Naive thymus-derived CD8-positive, alpha-beta T cell (primary cell): ENCODE measurements at regions not wholly inside any gene's neighbourhood (a gene's known extent, or its start where the extent isn't known, plus 50 kb on each side); places are given as distances from the start of the nearest gene placed in this dataset.

Experiments used
- ATAC-seq, 2 donors: fragments of 150-1000 bp; cut with Tn5 transposase in 1 of 2; sonication (Bioruptor Pico), chemical (Tn5 transposase) in 1 of 2; 1 replicate in 1 of 2; 2 replicates in 1 of 2; pipeline ENCODE4 v1.10.0; 2021; ENCODE audit warnings: mild to moderate bottlenecking in 2 of 2, moderate library complexity in 2 of 2
- POLR2A ChIA-PET: fragments of 350-600 bp; sonication (Branson Sonifier 250); formaldehyde crosslinking; loops from one replicate; lab custom pipeline; 2021; ENCODE audit warnings: antibody characterized with exemption; lab: Charles Lee
- DNase-seq, 10 donors: peaks; one replicate each; pipeline versions ENCODE4 v3.0.0 to v3.0.0-alpha.2; 2020 to 2022
- H3K27ac Mint-ChIP-seq, 10 donors: one replicate each; pipeline ENCODE4 v1.8.0; 2020 to 2022; ENCODE audit warnings: mild to moderate bottlenecking in 10 of 10, mixed read lengths in 10 of 10, moderate library complexity in 4 of 10, inconsistent platforms in 1 of 10
- H3K27me3 Mint-ChIP-seq, 5 donors: one replicate each; pipeline ENCODE4 v1.8.0; 2021 to 2022; ENCODE audit warnings: mixed read lengths in 5 of 5
- H3K36me3 Mint-ChIP-seq, 3 donors: one replicate each; pipeline ENCODE4 v1.8.0; 2020 to 2022; ENCODE audit warnings: mixed read lengths in 3 of 3, mild to moderate bottlenecking in 2 of 3, inconsistent platforms in 1 of 3
- H3K4me1 Mint-ChIP-seq, 4 donors: one replicate each; pipeline ENCODE4 v1.8.0; 2021 to 2022; ENCODE audit warnings: mixed read lengths in 4 of 4
- H3K4me3 Mint-ChIP-seq, 10 donors: one replicate each; pipeline ENCODE4 v1.8.0; 2020 to 2022; ENCODE audit warnings: mild to moderate bottlenecking in 10 of 10, mixed read lengths in 10 of 10, moderate library complexity in 6 of 10, inconsistent platforms in 1 of 10
- H3K9me3 Mint-ChIP-seq, 9 donors: one replicate each; pipeline ENCODE4 v1.8.0; 2020 to 2022; ENCODE audit warnings: mixed read lengths in 9 of 9, mild to moderate bottlenecking in 3 of 9, inconsistent platforms in 1 of 9, moderate library complexity in 1 of 9

DNA sequence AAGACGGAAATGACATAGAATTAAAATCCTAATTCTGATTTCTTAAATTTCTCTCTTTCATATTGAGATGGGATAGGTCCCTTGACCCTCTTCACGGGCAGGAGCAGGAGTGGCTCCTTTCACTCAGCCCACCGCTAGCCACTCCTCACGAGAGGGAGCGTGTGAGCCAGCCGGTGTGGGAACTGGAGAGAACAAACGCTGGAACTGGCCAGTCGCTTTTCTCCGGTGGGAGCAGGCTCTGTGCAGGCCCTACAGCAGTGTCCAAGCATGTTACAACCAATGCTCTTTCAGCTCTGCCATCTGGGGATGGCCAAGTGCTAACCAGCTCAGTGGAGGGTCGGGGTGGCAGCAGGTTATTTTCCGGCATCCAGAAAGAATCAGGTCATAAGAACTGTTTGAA lies 815.5 kb upstream of the ADGRL4 start:
- Mint-ChIP-seq H3K9me3 (peaks cover 0 to 25% (median 7%) of the 10 kb centered on the region in 9 donors), H3K27me3 (no peaks in the 10 kb centered on the region)

GRCh38 chr1:79819140-79819539 lies 812.6 kb upstream of the ADGRL4 start:
- no peak overlapping the region for H3K4me3 Mint-ChIP-seq
- ATAC-seq (no peak), DNase-seq (no peak)
- H3K27me3 Mint-ChIP-seq: no peaks in the 10 kb centered on the region
- no peak overlapping the region for H3K27ac Mint-ChIP-seq
- POLR2A ChIA-PET: no interaction called here
- no peaks in the 10 kb centered on the region for H3K4me1 Mint-ChIP-seq
- H3K9me3 Mint-ChIP-seq: peaks cover 0 to 23% (median 7%) of the 10 kb centered on the region in 9 donors
- H3K36me3 Mint-ChIP-seq: peaks cover 0 to 6% (median 0%) of the 10 kb centered on the region in 3 donors

More for the DNA sequence above, 815.5 kb upstream of the ADGRL4 start:
- ATAC-seq (no peak), DNase-seq (no peak)
- peaks cover 0 to 6% (median 0%) of the 10 kb centered on the region in 3 donors for H3K36me3 Mint-ChIP-seq
- H3K27ac Mint-ChIP-seq: no peak overlapping the region
- POLR2A ChIA-PET: no interaction called here
- no peaks in the 10 kb centered on the region for H3K4me1 Mint-ChIP-seq
- no peak overlapping the region for H3K4me3 Mint-ChIP-seq

GRCh38 chr1:79817031-79817560 lies 810.6 kb upstream of the ADGRL4 start:
- no peaks in the 10 kb centered on the region for H3K27me3 Mint-ChIP-seq
- no peak overlapping the region for H3K27ac Mint-ChIP-seq
- H3K4me3 Mint-ChIP-seq: no peak overlapping the region
- ATAC-seq (no peak), DNase-seq (no peak)
- H3K36me3 Mint-ChIP-seq: no peaks in the 10 kb centered on the region
- POLR2A ChIA-PET: no interaction called here
- H3K4me1 Mint-ChIP-seq: no peaks in the 10 kb centered on the region
- peaks cover 0 to 17% (median 4%) of the 10 kb centered on the region in 9 donors for H3K9me3 Mint-ChIP-seq

DNA sequence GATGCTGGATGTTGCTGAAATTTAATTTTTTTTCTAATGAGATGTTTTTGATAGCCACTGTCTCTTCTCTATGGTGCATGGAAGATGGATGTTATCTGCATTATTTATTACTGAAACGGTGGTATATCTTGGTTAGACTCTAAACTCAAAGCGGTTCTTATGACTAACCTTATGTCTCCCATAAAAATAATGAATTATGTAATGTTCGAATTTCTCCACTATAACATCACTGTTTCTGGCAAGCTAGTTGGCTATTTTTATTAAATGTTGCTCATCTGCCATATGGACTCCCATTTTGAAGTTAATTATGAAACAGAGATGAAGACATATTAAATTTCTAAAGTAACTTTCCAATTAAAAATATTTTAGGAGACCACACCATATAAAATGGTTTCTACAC lies 808.6 kb upstream of the ADGRL4 start:
- Mint-ChIP-seq H3K9me3 (peaks cover 0 to 13% (median 4%) of the 10 kb centered on the region in 9 donors), H3K4me1 (no peaks in the 10 kb centered on the region), H3K27ac (no peak overlapping the region), H3K27me3 (no peaks in the 10 kb centered on the region), H3K36me3 (no peaks in the 10 kb centered on the region), H3K4me3 (no peak overlapping the region)
- DNase-seq (no peak), ATAC-seq (no peak)
- POLR2A ChIA-PET: no interaction called here

GRCh38 chr1:79811173-79811572 lies 804.6 kb upstream of the ADGRL4 start:
- no peak overlapping the region for H3K27ac Mint-ChIP-seq
- H3K4me3 Mint-ChIP-seq: no peak overlapping the region
- DNase-seq (no peak), ATAC-seq (no peak)
- H3K9me3 Mint-ChIP-seq: peaks cover 2 to 19% (median 8%) of the 10 kb centered on the region in 9 donors
- no peaks in the 10 kb centered on the region for H3K27me3 Mint-ChIP-seq
- H3K36me3 Mint-ChIP-seq: no peaks in the 10 kb centered on the region
- POLR2A ChIA-PET: no interaction called here
- H3K4me1 Mint-ChIP-seq: no peaks in the 10 kb centered on the region

DNA sequence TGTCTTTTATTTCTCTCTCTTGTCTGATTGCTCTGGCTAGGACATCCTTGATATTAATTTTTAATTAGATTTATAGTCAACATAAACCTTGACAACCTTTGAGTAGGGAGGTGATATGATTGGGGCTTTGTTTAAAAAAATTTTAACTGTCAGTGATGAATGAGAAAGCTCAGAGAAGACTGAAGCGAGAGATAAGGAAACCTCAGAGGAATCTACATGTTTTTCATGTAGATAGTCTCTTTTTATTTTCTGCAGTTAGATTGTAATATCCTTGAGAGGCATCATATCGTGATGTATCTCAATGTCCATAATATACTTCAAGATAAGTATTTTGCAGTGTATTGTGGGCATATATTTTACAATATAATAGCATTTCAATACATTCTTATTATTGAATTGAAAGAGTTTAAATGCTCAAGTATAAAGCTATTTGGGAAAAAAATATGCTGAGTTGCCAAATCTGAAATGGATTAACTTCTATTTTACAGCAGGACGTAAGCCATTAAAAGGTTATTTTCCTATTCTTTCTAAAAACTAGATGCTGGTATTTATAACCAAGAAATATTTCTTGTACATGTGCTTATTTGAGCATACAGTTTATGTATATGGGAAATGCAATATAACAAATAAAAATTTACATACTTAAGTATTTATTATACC lies 802.4 kb upstream of the ADGRL4 start:
- no peak overlapping the region for H3K27ac Mint-ChIP-seq
- ATAC-seq (no peak), DNase-seq (no peak)
- POLR2A ChIA-PET: no interaction called here
- no peaks in the 10 kb centered on the region for H3K36me3 Mint-ChIP-seq
- H3K27me3 Mint-ChIP-seq: no peaks in the 10 kb centered on the region
- no peaks in the 10 kb centered on the region for H3K4me1 Mint-ChIP-seq
- peaks cover 2 to 30% (median 8%) of the 10 kb centered on the region in 9 donors for H3K9me3 Mint-ChIP-seq
- no peak overlapping the region for H3K4me3 Mint-ChIP-seq

- no peaks in the 10 kb centered on the region for H3K4me1 Mint-ChIP-seq
- POLR2A ChIA-PET: no interaction called here
These were observed 801.3 kb upstream of the ADGRL4 start for GRCh38 chr1:79807816-79808215.

GRCh38 chr1:79797487-79797886 lies 791.0 kb upstream of the ADGRL4 start:
- H3K4me1 Mint-ChIP-seq: no peaks in the 10 kb centered on the region
- peaks cover 2 to 37% (median 15%) of the 10 kb centered on the region in 9 donors for H3K9me3 Mint-ChIP-seq
- H3K27me3 Mint-ChIP-seq: no peaks in the 10 kb centered on the region
- ATAC-seq: no peak
- peaks cover 0 to 3% (median 0%) of the 10 kb centered on the region in 3 donors for H3K36me3 Mint-ChIP-seq
- H3K27ac Mint-ChIP-seq: no peak overlapping the region
- no peak for DNase-seq
- no peak overlapping the region for H3K4me3 Mint-ChIP-seq
- POLR2A ChIA-PET: no interaction called here

More at GRCh38 chr1:79807816-79808215, 801.3 kb upstream of the ADGRL4 start:
- Mint-ChIP-seq H3K4me3 (no peak overlapping the region), H3K27ac (no peak overlapping the region), H3K9me3 (peaks cover 0 to 30% (median 8%) of the 10 kb centered on the region in 9 donors), H3K27me3 (no peaks in the 10 kb centered on the region), H3K36me3 (no peaks in the 10 kb centered on the region)
- DNase-seq (no peak), ATAC-seq (no peak)

DNA sequence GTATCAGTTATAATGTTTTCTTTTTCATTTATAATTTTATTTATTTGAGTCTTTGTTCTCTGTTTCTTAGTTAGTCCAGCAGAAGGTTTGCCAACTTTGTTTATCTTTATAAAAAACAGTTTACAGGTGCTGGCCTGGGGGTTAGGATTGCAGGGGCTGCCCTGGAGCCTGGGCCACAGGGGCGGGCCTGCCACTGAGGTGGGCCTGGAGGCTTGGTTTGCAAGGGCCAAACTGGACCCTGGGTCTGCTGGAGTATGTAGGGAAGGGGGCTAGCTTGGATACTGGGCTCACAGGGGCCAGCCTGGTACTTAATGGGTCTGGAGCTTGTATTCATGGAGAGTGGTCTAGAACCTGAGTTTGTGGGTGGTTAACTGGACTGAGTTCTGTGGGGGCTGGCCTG lies 789.9 kb upstream of the ADGRL4 start:
- no peak overlapping the region for H3K27ac Mint-ChIP-seq
- ATAC-seq (no peak), DNase-seq (no peak)
- POLR2A ChIA-PET: no interaction called here
- H3K4me1 Mint-ChIP-seq: no peaks in the 10 kb centered on the region
- peaks cover 0 to 3% (median 0%) of the 10 kb centered on the region in 3 donors for H3K36me3 Mint-ChIP-seq
- H3K9me3 Mint-ChIP-seq: peaks cover 2 to 39% (median 13%) of the 10 kb centered on the region in 9 donors
- no peak overlapping the region for H3K4me3 Mint-ChIP-seq
- H3K27me3 Mint-ChIP-seq: no peaks in the 10 kb centered on the region

- peaks cover 0 to 3% (median 0%) of the 10 kb centered on the region in 3 donors for H3K36me3 Mint-ChIP-seq
- no peak for ATAC-seq
- peaks cover 2 to 46% (median 17%) of the 10 kb centered on the region in 9 donors for H3K9me3 Mint-ChIP-seq
- no peaks in the 10 kb centered on the region for H3K27me3 Mint-ChIP-seq
- no peak overlapping the region for H3K27ac Mint-ChIP-seq
- H3K4me3 Mint-ChIP-seq: no peak overlapping the region
- POLR2A ChIA-PET: no interaction called here
- no peaks in the 10 kb centered on the region for H3K4me1 Mint-ChIP-seq
- DNase-seq: no peak
These were observed 785.8 kb upstream of the ADGRL4 start for GRCh38 chr1:79792219-79792930.

GRCh38 chr1:79791488-79792218 lies 785.1 kb upstream of the ADGRL4 start:
- POLR2A ChIA-PET: no interaction called here
- peaks cover 2 to 41% (median 15%) of the 10 kb centered on the region in 9 donors for H3K9me3 Mint-ChIP-seq
- no peak overlapping the region for H3K27ac Mint-ChIP-seq
- ATAC-seq: no peak
- H3K4me3 Mint-ChIP-seq: no peak overlapping the region
- H3K27me3 Mint-ChIP-seq: no peaks in the 10 kb centered on the region
- DNase-seq: no peak
- H3K4me1 Mint-ChIP-seq: no peaks in the 10 kb centered on the region
- peaks cover 0 to 3% (median 0%) of the 10 kb centered on the region in 3 donors for H3K36me3 Mint-ChIP-seq

DNA sequence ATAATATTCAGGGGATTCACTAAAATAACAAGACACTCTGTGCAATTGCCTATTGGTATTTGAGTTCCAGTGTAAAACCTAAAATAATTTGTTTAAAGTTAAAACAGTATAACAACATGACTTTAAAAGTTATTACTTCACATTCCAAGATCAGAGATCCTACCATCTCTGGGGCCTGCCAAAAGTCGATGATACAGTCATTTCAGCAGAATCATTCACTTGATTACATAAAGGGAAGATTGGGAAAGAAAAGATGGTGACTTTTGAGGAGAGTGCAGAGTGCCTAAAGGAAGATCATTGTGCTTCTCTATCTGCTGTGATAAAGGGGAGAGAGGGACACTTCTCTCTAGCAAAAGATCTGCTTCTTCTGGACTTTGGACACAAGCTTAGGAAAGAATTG lies 784.4 kb upstream of the ADGRL4 start:
- H3K36me3 Mint-ChIP-seq: peaks cover 0 to 3% (median 0%) of the 10 kb centered on the region in 3 donors
- no peak overlapping the region for H3K27ac Mint-ChIP-seq
- POLR2A ChIA-PET: no interaction called here
- peaks cover 5 to 42% (median 11%) of the 10 kb centered on the region in 9 donors for H3K9me3 Mint-ChIP-seq
- DNase-seq (no peak), ATAC-seq (no peak)
- no peaks in the 10 kb centered on the region for H3K4me1 Mint-ChIP-seq
- no peaks in the 10 kb centered on the region for H3K27me3 Mint-ChIP-seq
- H3K4me3 Mint-ChIP-seq: no peak overlapping the region

- Mint-ChIP-seq H3K27ac (no peak overlapping the region), H3K4me1 (no peaks in the 10 kb centered on the region), H3K27me3 (no peaks in the 10 kb centered on the region), H3K9me3 (peaks cover 0 to 24% (median 4%) of the 10 kb centered on the region in 9 donors), H3K4me3 (no peak overlapping the region), H3K36me3 (no peaks in the 10 kb centered on the region)
- ATAC-seq: no peak
- POLR2A ChIA-PET: no interaction called here
- DNase-seq: no peak
These were observed 781.1 kb upstream of the ADGRL4 start for GRCh38 chr1:79787631-79788030.
